Glutamatergic neuron (in vitro differentiated cells): ENCODE measurements at regions not wholly inside any gene's neighbourhood (a gene's known extent, or its start where the extent isn't known, plus 50 kb on each side); places are given as distances from the start of the nearest gene placed in this dataset.
"Not testable (repeated sequence)": the region's sequence is repeated elsewhere in the genome, so short reads cannot be mapped to it uniquely, and the experiment has no call there.

Experiments used
- DNase-seq: peaks from one replicate; pipeline ENCODE4 v3.0.0; 2022
- H3K27ac Mint-ChIP-seq: one replicate; pipeline ENCODE4 v1.8.0; 2020; ENCODE audit warnings: mild to moderate bottlenecking, mixed read lengths, inconsistent platforms; ENCODE audit not compliant: unreplicated experiment
- H3K27me3 Mint-ChIP-seq: one replicate; pipeline ENCODE4 v1.8.0; 2020; ENCODE audit warnings: mild to moderate bottlenecking, moderate library complexity, mixed read lengths, inconsistent platforms; ENCODE audit not compliant: unreplicated experiment
- H3K36me3 Mint-ChIP-seq: one replicate; pipeline ENCODE4 v1.8.0; 2020; ENCODE audit warnings: mild to moderate bottlenecking, mixed read lengths, inconsistent platforms; ENCODE audit not compliant: unreplicated experiment
- H3K4me1 Mint-ChIP-seq: one replicate; pipeline ENCODE4 v1.8.0; 2020; ENCODE audit warnings: mild to moderate bottlenecking, low read depth, mixed read lengths, inconsistent platforms; ENCODE audit not compliant: unreplicated experiment
- H3K4me3 Mint-ChIP-seq: one replicate; pipeline ENCODE4 v1.8.0; 2020; ENCODE audit warnings: mild to moderate bottlenecking, mixed read lengths, inconsistent platforms; ENCODE audit not compliant: unreplicated experiment
- H3K9me3 Mint-ChIP-seq: one replicate; pipeline ENCODE4 v1.8.0; 2020; ENCODE audit warnings: mild to moderate bottlenecking, moderate library complexity, mixed read lengths, inconsistent platforms; ENCODE audit not compliant: unreplicated experiment
- CTCF ChIP-seq: fragments of 200-600 bp; sonication (generic); IDR thresholded peaks from one replicate; pipeline ENCODE4 v1.5.0; 2021; ENCODE audit not compliant: partially characterized antibody, unreplicated experiment

GRCh38 chr14:106518054-106518943 lies 991.9 kb downstream of the TMEM121 start:
- TF ChIP-seq CTCF, result no peak
- DNase-seq, result no peak
- Mint-ChIP-seq H3K4me3 (no peak overlapping the region), H3K27me3 (peaks cover 2% of the 10 kb centered on the region), H3K4me1 (no peaks in the 10 kb centered on the region), H3K36me3 (peaks cover 11% of the 10 kb centered on the region), H3K27ac (no peak overlapping the region), H3K9me3 (peaks cover 16% of the 10 kb centered on the region)

DNA sequence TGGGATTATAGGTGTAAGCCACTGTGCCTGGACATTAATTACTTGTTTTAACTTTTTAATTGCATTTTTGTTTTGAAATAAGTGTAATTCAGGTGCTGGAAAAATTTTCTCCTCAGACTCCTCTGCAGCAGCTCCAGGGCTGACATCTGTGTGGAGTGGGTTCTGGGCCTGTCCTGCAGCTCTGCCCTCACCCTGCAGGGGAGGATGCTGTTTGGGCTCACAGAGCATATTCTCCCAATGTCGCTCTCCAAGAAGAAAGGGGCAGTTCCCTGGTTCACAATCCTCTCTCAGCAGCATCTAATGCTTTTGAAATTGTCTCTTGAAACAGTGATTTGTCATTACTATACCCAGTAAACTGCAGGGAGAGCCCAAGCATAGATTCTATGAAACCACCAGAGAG lies 995.7 kb downstream of the TMEM121 start:
- H3K9me3 Mint-ChIP-seq, result peaks cover 12% of the 10 kb centered on the region
- DNase-seq, H3K27ac Mint-ChIP-seq, H3K4me3 Mint-ChIP-seq, H3K27me3 Mint-ChIP-seq, H3K4me1 Mint-ChIP-seq, H3K36me3 Mint-ChIP-seq: not testable (repeated sequence)

- Mint-ChIP-seq H3K4me1 (no peaks in the 10 kb centered on the region), H3K27me3 (no peaks in the 10 kb centered on the region), H3K4me3 (no peak overlapping the region), H3K9me3 (peaks cover 12% of the 10 kb centered on the region), H3K36me3 (peaks cover 4% of the 10 kb centered on the region), H3K27ac (no peak overlapping the region)
- DNase-seq, result no peak
- TF ChIP-seq CTCF, result no peak
Measured at GRCh38 chr14:106522990-106523389, 996.6 kb downstream of the TMEM121 start.

DNA sequence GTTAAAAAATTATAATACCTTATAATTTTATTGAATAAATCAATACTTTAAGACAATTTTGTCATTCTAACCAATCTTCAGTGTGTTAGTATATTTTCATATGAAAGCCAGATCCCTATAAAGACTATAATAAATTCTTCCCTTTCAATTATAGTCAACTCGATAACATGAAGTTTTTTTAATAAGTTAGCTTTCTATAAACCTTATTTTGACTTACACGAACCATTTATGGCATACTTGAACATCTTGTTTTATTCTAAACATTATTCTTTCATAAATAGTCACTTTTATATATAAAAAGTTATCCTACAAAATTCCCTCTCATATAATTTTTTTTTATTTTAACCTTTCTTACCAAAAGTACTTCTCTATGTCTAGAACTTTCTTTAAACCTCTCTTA lies 1002.3 kb downstream of the TMEM121 start:
- Mint-ChIP-seq H3K4me3 (no peak overlapping the region), H3K27me3 (no peaks in the 10 kb centered on the region), H3K4me1 (no peaks in the 10 kb centered on the region), H3K27ac (no peak overlapping the region), H3K36me3 (no peaks in the 10 kb centered on the region), H3K9me3 (peaks cover 22% of the 10 kb centered on the region)
- DNase-seq, result no peak
- TF ChIP-seq CTCF, result no peak

- no peak for DNase-seq
- H3K9me3 Mint-ChIP-seq, result peaks cover 19% of the 10 kb centered on the region
- H3K36me3 Mint-ChIP-seq, result no peaks in the 10 kb centered on the region
- no peaks in the 10 kb centered on the region for H3K4me1 Mint-ChIP-seq
- TF ChIP-seq CTCF, result no peak
- H3K27me3 Mint-ChIP-seq, result no peaks in the 10 kb centered on the region
- H3K4me3 Mint-ChIP-seq, result no peak overlapping the region
- no peak overlapping the region for H3K27ac Mint-ChIP-seq
Measured at GRCh38 chr14:106530031-106530422, 1003.6 kb downstream of the TMEM121 start.
